CD14-positive monocyte (primary cell): ENCODE measurements at regions not wholly inside any gene's neighbourhood (a gene's known extent, or its start where the extent isn't known, plus 50 kb on each side); places are given as distances from the start of the nearest gene placed in this dataset.

Experiments
- DNase-seq, 3 donors: peaks; one replicate each; pipeline ENCODE4 v3.0.0-alpha.2; 2011 to 2022
- H2AFZ ChIP-seq: 2 replicates; pipeline ENCODE4 v1.6.0; 2012; ENCODE audit warnings: mild to moderate bottlenecking, low read depth, low read length, inconsistent platforms; ENCODE audit not compliant: insufficient read depth, poor library complexity, severe bottlenecking
- H3K27ac ChIP-seq, 2 donors: 1 replicate in 1 of 2; 2 replicates in 1 of 2; pipeline ENCODE4 v1.5.1; 2012 to 2013; ENCODE audit warnings: low read length in 2 of 2, control low read depth in 1 of 2, inconsistent platforms in 1 of 2, low read depth in 1 of 2, mild to moderate bottlenecking in 1 of 2
- H3K27me3 ChIP-seq, 2 donors: one replicate each; pipeline versions ENCODE4 v1.6.0 to v1.6.1; 2011 to 2013; ENCODE audit warnings: low read length in 2 of 2; ENCODE audit not compliant: control insufficient read depth in 2 of 2, insufficient read depth in 2 of 2
- H3K36me3 ChIP-seq, 2 donors: replicated peaks in 1 of 2; 1 replicate in 1 of 2; 2 replicates in 1 of 2; pipeline versions ENCODE4 v1.5.1 to v1.6.1; 2012 to 2013; ENCODE audit warnings: low read length in 2 of 2, control low read depth in 1 of 2, inconsistent platforms in 1 of 2, mild to moderate bottlenecking in 1 of 2; ENCODE audit not compliant: insufficient read depth in 2 of 2, control insufficient read depth in 1 of 2
- H3K4me1 ChIP-seq, 2 donors: 1 replicate in 1 of 2; 2 replicates in 1 of 2; pipeline versions ENCODE4 v1.5.1 to v1.6.1; 2012 to 2013; ENCODE audit warnings: low read length in 2 of 2, control low read depth in 1 of 2, inconsistent platforms in 1 of 2, mild to moderate bottlenecking in 1 of 2, moderate library complexity in 1 of 2; ENCODE audit not compliant: insufficient read depth in 2 of 2, control insufficient read depth in 1 of 2
- H3K4me2 ChIP-seq: replicated peaks from 2 replicates; pipeline ENCODE3; 2012; ENCODE audit warnings: low read length, moderate library complexity, mild to moderate bottlenecking; ENCODE audit not compliant: poor library complexity, severe bottlenecking; ENCODE audit errors: extremely low read depth
- H3K4me3 ChIP-seq, 3 experiments: fragments of 200-600 bp in 1 of 3; sonication (generic) in 1 of 3; replicated peaks in 1 of 3; 1 replicate in 2 of 3; 2 replicates in 1 of 3; pipeline ENCODE4 v1.5.1; 2011 to 2013; ENCODE audit warnings: low read length in 3 of 3, mild to moderate bottlenecking in 3 of 3, control low read depth in 2 of 3, low read depth in 2 of 3, inconsistent platforms in 1 of 3, moderate library complexity in 1 of 3
- H3K79me2 ChIP-seq: 2 replicates; pipeline ENCODE4 v1.6.0; 2012; ENCODE audit warnings: mild to moderate bottlenecking, control low read depth, inconsistent platforms, low read length, moderate library complexity; ENCODE audit not compliant: insufficient read depth
- H3K9ac ChIP-seq: 2 replicates; pipeline ENCODE4 v1.6.0; 2017; ENCODE audit warnings: low read length, mild to moderate bottlenecking; ENCODE audit not compliant: insufficient read depth, poor library complexity, severe bottlenecking
- H3K9me3 ChIP-seq, 2 donors: replicated peaks in 1 of 2; 1 replicate in 1 of 2; 2 replicates in 1 of 2; pipeline versions ENCODE4 v1.5.1 to v1.6.1; 2012 to 2013; ENCODE audit warnings: low read length in 2 of 2, control low read depth in 1 of 2; ENCODE audit not compliant: control insufficient read depth in 1 of 2, insufficient read depth in 1 of 2
- H4K20me1 ChIP-seq: 2 replicates; pipeline ENCODE4 v1.6.0; 2012; ENCODE audit warnings: mild to moderate bottlenecking, low read length, control low read depth, moderate library complexity; ENCODE audit not compliant: insufficient read depth
- H3K27ac Mint-ChIP-seq, 7 donors: one replicate each; pipeline ENCODE4 v1.8.0; 2020; ENCODE audit warnings: mild to moderate bottlenecking in 7 of 7, mixed read lengths in 7 of 7, moderate library complexity in 6 of 7, inconsistent platforms in 2 of 7
- H3K27me3 Mint-ChIP-seq, 3 donors: one replicate each; pipeline ENCODE4 v1.8.0; 2021 to 2022; ENCODE audit warnings: low read depth in 3 of 3, mild to moderate bottlenecking in 3 of 3, mixed read lengths in 3 of 3, moderate library complexity in 3 of 3, inconsistent platforms in 1 of 3
- H3K36me3 Mint-ChIP-seq, 2 donors: one replicate each; pipeline ENCODE4 v1.8.0; 2020; ENCODE audit warnings: mixed read lengths in 2 of 2, inconsistent platforms in 1 of 2, mild to moderate bottlenecking in 1 of 2
- H3K4me1 Mint-ChIP-seq: one replicate; pipeline ENCODE4 v1.8.0; 2020; ENCODE audit warnings: mild to moderate bottlenecking, mixed read lengths
- H3K4me3 Mint-ChIP-seq, 2 donors: one replicate each; pipeline ENCODE4 v1.8.0; 2020; ENCODE audit warnings: mild to moderate bottlenecking in 2 of 2, mixed read lengths in 2 of 2, moderate library complexity in 1 of 2
- H3K9me3 Mint-ChIP-seq, 7 donors: one replicate each; pipeline ENCODE4 v1.8.0; 2020 to 2022; ENCODE audit warnings: mixed read lengths in 7 of 7, mild to moderate bottlenecking in 6 of 7, moderate library complexity in 6 of 7, inconsistent platforms in 2 of 7
- CTCF ChIP-seq: fragments of 200-600 bp; IDR thresholded peaks from one replicate; pipeline ENCODE4 v1.8.0; 2022; ENCODE audit warnings: antibody characterized with exemption, mild to moderate bottlenecking
- WGBS: methylation state at CpG from one replicate; pipeline ENCODE4 v1.1.5; 2013; ENCODE audit warnings: missing lambda C conversion rate; ENCODE audit not compliant: insufficient coverage; 5-methylcytosine and 5-hydroxymethylcytosine counted together
- intact Hi-C, 2 donors: fragments of 100-400 bp; cut with micrococcal nuclease; formaldehyde crosslinking; loops; one replicate each; pipeline versions ENCODE4 v1.15.0 to v1.15.1; 2023

- WGBS = no CpG with 5 or more reads among the region's 3 CpGs
- no peaks in the 10 kb centered on the region for H3K36me3 ChIP-seq
- H3K4me3 ChIP-seq = no peak overlapping the region
- H3K9me3 ChIP-seq = peaks cover 0 to 4% of the 10 kb centered on the region in 2 donors
- H3K4me1 ChIP-seq = no peaks in the 10 kb centered on the region
- TF ChIP-seq CTCF = no peak
- no peaks in the 10 kb centered on the region for H3K79me2 ChIP-seq
- no peak overlapping the region for H2AFZ ChIP-seq
- intact Hi-C loops = no loop called here
- H3K9ac ChIP-seq = no peak overlapping the region
- H3K27ac ChIP-seq = no peak overlapping the region
- H3K4me2 ChIP-seq = no peak overlapping the region
- Mint-ChIP-seq H3K36me3 (no peaks in the 10 kb centered on the region), H3K4me3 (no peak overlapping the region), H3K9me3 (peaks cover 0 to 2% (median 0%) of the 10 kb centered on the region in 7 donors), H3K27ac (no peak overlapping the region), H3K27me3 (peaks cover 0 to 4% (median 0%) of the 10 kb centered on the region in 3 donors), H3K4me1 (no peaks in the 10 kb centered on the region)
- H4K20me1 ChIP-seq = no peaks in the 10 kb centered on the region
- no peak for DNase-seq
- H3K27me3 ChIP-seq = no peaks in the 10 kb centered on the region
These were observed 141.1 kb upstream of the GLI3 start for GRCh38 chr7:42378149-42378548.

- H3K9me3 ChIP-seq = peaks cover 8 to 13% of the 10 kb centered on the region in 2 donors
- H4K20me1 ChIP-seq = no peaks in the 10 kb centered on the region
- H3K27ac ChIP-seq = no peak overlapping the region
- DNase-seq = no peak
- Mint-ChIP-seq H3K27me3 (no peaks in the 10 kb centered on the region), H3K4me1 (no peaks in the 10 kb centered on the region), H3K27ac (no peak overlapping the region), H3K4me3 (no peak overlapping the region), H3K36me3 (no peaks in the 10 kb centered on the region), H3K9me3 (peaks cover 1 to 12% (median 7%) of the 10 kb centered on the region in 7 donors)
- no peak overlapping the region for H3K4me3 ChIP-seq
- H3K27me3 ChIP-seq = no peaks in the 10 kb centered on the region
- intact Hi-C loops = no loop called here
- no peaks in the 10 kb centered on the region for H3K79me2 ChIP-seq
- no peaks in the 10 kb centered on the region for H3K4me1 ChIP-seq
- no peak overlapping the region for H3K9ac ChIP-seq
- no CpG with 5 or more reads among the region's 1 CpG for WGBS
- H3K4me2 ChIP-seq = no peak overlapping the region
- no peak overlapping the region for H2AFZ ChIP-seq
- H3K36me3 ChIP-seq = no peaks in the 10 kb centered on the region
- no peak for TF ChIP-seq CTCF
These were observed 136.3 kb upstream of the GLI3 start for GRCh38 chr7:42373285-42373684.
